SK-N-SH (cell line): ENCODE measurements at regions not wholly inside any gene's neighbourhood (a gene's known extent, or its start where the extent isn't known, plus 50 kb on each side); places are given as distances from the start of the nearest gene placed in this dataset.

Source experiments
- CTCF ChIA-PET: fragments of 300-600, 350-600 bp; formaldehyde crosslinking; extraction: SDS; loops from one replicate; lab custom pipeline; 2021; lab: Yijun Ruan, JAX
- POLR2A ChIA-PET: fragments of 350-600 bp; sonication (Branson Sonifier 250); formaldehyde crosslinking; extraction: SDS; loops from one replicate; lab custom pipeline; 2020; ENCODE audit warnings: antibody characterized with exemption, inconsistent platforms; lab: Yijun Ruan, JAX
- DNase-seq: peaks from one replicate; pipeline ENCODE4 v3.0.0; 2012
- H2AFZ ChIP-seq: fragments of 200-600 bp; sonication (generic); 2 replicates; pipeline ENCODE4 v1.8.1; 2016; ENCODE audit warnings: antibody characterized with exemption, mild to moderate bottlenecking, low read depth
- H3F3A ChIP-seq: fragments of 200-600 bp; sonication (generic); replicated peaks from 2 replicates; pipeline ENCODE3; 2016; ENCODE audit warnings: antibody characterized with exemption, mild to moderate bottlenecking; ENCODE audit not compliant: insufficient read depth
- H3K27ac ChIP-seq, 2 experiments: fragments of 200-500 bp in 1 of 2; fragments of 200-600 bp in 1 of 2; sonication (Bioruptor generic) in 1 of 2; sonication (generic), shearing (Covaris generic) in 1 of 2; 2 replicates each; pipeline versions ENCODE4 v1.5.1 to v1.6.1; 2014 to 2016; ENCODE audit warnings: low read depth in 2 of 2, inconsistent platforms in 1 of 2, low read length in 1 of 2, mild to moderate bottlenecking in 1 of 2, mixed read lengths in 1 of 2
- H3K27me3 ChIP-seq: fragments of 200-600 bp; sonication (generic), shearing (Covaris generic); 2 replicates; pipeline ENCODE4 v1.6.1; 2016; ENCODE audit warnings: mixed run types; ENCODE audit not compliant: insufficient read depth
- H3K36me3 ChIP-seq, 2 experiments: fragments of 200-500 bp in 1 of 2; fragments of 200-600 bp in 1 of 2; sonication (Bioruptor generic) in 1 of 2; sonication (generic) in 1 of 2; replicated peaks in 1 of 2; 2 replicates each; pipeline versions ENCODE3 to v1.5.1; 2014 to 2016; ENCODE audit warnings: low read length in 1 of 2, mild to moderate bottlenecking in 1 of 2; ENCODE audit not compliant: insufficient read depth in 2 of 2, control insufficient read depth in 1 of 2
- H3K4me1 ChIP-seq, 2 experiments: fragments of 200-500 bp in 1 of 2; fragments of 200-600 bp in 1 of 2; sonication (Bioruptor generic) in 1 of 2; sonication (generic), shearing (Covaris generic) in 1 of 2; 2 replicates each; pipeline versions ENCODE4 v1.5.1 to v1.6.1; 2014 to 2016; ENCODE audit warnings: low read depth in 1 of 2, low read length in 1 of 2, mixed run types in 1 of 2; ENCODE audit not compliant: insufficient read depth in 2 of 2, control insufficient read depth in 1 of 2
- H3K4me2 ChIP-seq: fragments of 200-600 bp; sonication (generic), shearing (Covaris generic); 2 replicates; pipeline ENCODE4 v1.6.1; 2017; ENCODE audit warnings: mixed run types
- H3K4me3 ChIP-seq, 2 experiments: fragments of 200-500 bp in 1 of 2; fragments of 200-600 bp in 1 of 2; sonication (Bioruptor generic) in 1 of 2; sonication (generic), shearing (Covaris generic) in 1 of 2; 2 replicates each; pipeline versions ENCODE4 v1.5.1 to v1.8.1; 2014 to 2016; ENCODE audit warnings: low read depth in 2 of 2, inconsistent platforms in 1 of 2, low read length in 1 of 2, mild to moderate bottlenecking in 1 of 2, mixed read lengths in 1 of 2, moderate library complexity in 1 of 2
- H3K79me2 ChIP-seq: fragments of 200-600 bp; sonication (generic); 2 replicates; pipeline ENCODE4 v1.8.1; 2017; ENCODE audit warnings: mild to moderate bottlenecking; ENCODE audit not compliant: insufficient read depth
- H3K9ac ChIP-seq: fragments of 200-600 bp; sonication (generic); 2 replicates; pipeline ENCODE4 v1.6.1; 2017; ENCODE audit warnings: mixed run types
- H3K9me2 ChIP-seq: fragments of 200-600 bp; sonication (generic); 2 replicates; pipeline ENCODE4 v1.6.1; 2017; ENCODE audit warnings: mixed run types
- H3K9me3 ChIP-seq: fragments of 200-600 bp; sonication (generic); 2 replicates; pipeline ENCODE4 v1.6.1; 2017; ENCODE audit warnings: mixed run types, mild to moderate bottlenecking, moderate library complexity
- H4K20me1 ChIP-seq: fragments of 200-600 bp; sonication (generic); 2 replicates; pipeline ENCODE4 v1.6.1; 2017; ENCODE audit warnings: mild to moderate bottlenecking, mixed run types; ENCODE audit not compliant: insufficient read depth
- FOXM1 ChIP-seq: IDR thresholded peaks from 2 replicates; pipeline ENCODE4 v1.4.0; 2012; ENCODE audit warnings: low read depth, mild to moderate bottlenecking
- MXI1 ChIP-seq: IDR thresholded peaks from 2 replicates; pipeline ENCODE4 v1.6.1; 2012; ENCODE audit warnings: mild to moderate bottlenecking, low read depth, low read length, improper control_type of control experiment
- NFIC ChIP-seq: IDR thresholded peaks from 2 replicates; pipeline ENCODE4 v1.4.0; 2012; ENCODE audit warnings: borderline replicate concordance
- PBX3 ChIP-seq: IDR thresholded peaks from 2 replicates; pipeline ENCODE4; 2012
- RXRA ChIP-seq: IDR thresholded peaks from 2 replicates; pipeline ENCODE4 v1.4.0; 2012; ENCODE audit warnings: low read depth, mild to moderate bottlenecking, borderline replicate concordance
- TAF1 ChIP-seq: IDR thresholded peaks from 2 replicates; pipeline ENCODE4 v1.6.1; 2012; ENCODE audit warnings: low read depth, mild to moderate bottlenecking, low read length, moderate library complexity, borderline replicate concordance
- USF1 ChIP-seq: IDR thresholded peaks from 2 replicates; pipeline ENCODE4 v1.4.0; 2012; ENCODE audit warnings: low read depth, borderline replicate concordance
- YY1 ChIP-seq: IDR thresholded peaks from 2 replicates; pipeline ENCODE4 v1.4.0; 2012; ENCODE audit warnings: low read depth, mild to moderate bottlenecking
- ZBTB33 ChIP-seq: IDR thresholded peaks from 2 replicates; pipeline ENCODE4 v1.4.0; 2012; ENCODE audit warnings: low read depth, borderline replicate concordance
- WGBS: methylation state at CpG from one replicate; pipeline ENCODE4 v1.1.6; 2017; ENCODE audit warnings: low lambda C conversion rate; 5-methylcytosine and 5-hydroxymethylcytosine counted together

- Histone ChIP-seq H3K4me2 (no peak overlapping the region), H3K4me1 (no peaks in the 10 kb centered on the region)
- TF ChIP-seq TAF1 (no peak), FOXM1 (no peak), YY1 (no peak), MXI1 (no peak), PBX3 (no peak), ZBTB33 (no peak), NFIC (no peak), USF1 (no peak)
- TF ChIP-seq, all 33 proteins: peak for 0
- no peaks in the 10 kb centered on the region for H3F3A ChIP-seq
- no peaks in the 10 kb centered on the region; the same call in 1 of the 2 replicates for H3K27me3 ChIP-seq
- H4K20me1 ChIP-seq: no peaks in the 10 kb centered on the region
- WGBS: 28% methylated on average over 2 of the region's 2 CpGs
- ChIA-PET CTCF (no interaction called here), POLR2A (no interaction called here)
- H3K9me3 ChIP-seq: no peaks in the 10 kb centered on the region
- no peak overlapping the region for H3K4me3 ChIP-seq
- H3K9me2 ChIP-seq: no peaks in the 10 kb centered on the region
- H3K36me3 ChIP-seq: no peaks in the 10 kb centered on the region
- H3K27ac ChIP-seq: no peak overlapping the region
- DNase-seq: no peak
- H3K79me2 ChIP-seq: no peaks in the 10 kb centered on the region
- H3K9ac ChIP-seq: no peak overlapping the region
- no peak overlapping the region for H2AFZ ChIP-seq
These were observed 275.8 kb downstream of the LNPK start for GRCh38 chr2:175726223-175726622.

- Histone ChIP-seq H4K20me1 (no peaks in the 10 kb centered on the region), H3K9me2 (no peaks in the 10 kb centered on the region), H3K4me2 (no peak overlapping the region), H3K79me2 (no peaks in the 10 kb centered on the region), H3K27me3 (no peaks in the 10 kb centered on the region), H3K4me3 (no peak overlapping the region), H3K9me3 (no peaks in the 10 kb centered on the region), H3K36me3 (no peaks in the 10 kb centered on the region), H3K4me1 (no peaks in the 10 kb centered on the region), H3F3A (no peaks in the 10 kb centered on the region), H2AFZ (no peak overlapping the region), H3K9ac (no peak overlapping the region), H3K27ac (no peak overlapping the region)
- DNase-seq: no peak
- no peak for TF ChIP-seq RXRA
- ChIA-PET POLR2A (no interaction called here), CTCF (interaction anchor here (1.0 kb wide), 1 partner anchor 19 kb away, joined by 5 read pairs; no protein-coding TSS in a partner anchor)
- 44% methylated on average over 3 of the region's 6 CpGs for WGBS
These were observed 292.8 kb downstream of the LNPK start for GRCh38 chr2:175709248-175709647.
